LNCAP (cell line): ENCODE measurements at regions not wholly inside any gene's neighbourhood (a gene's known extent, or its start where the extent isn't known, plus 50 kb on each side); places are given as distances from the start of the nearest gene placed in this dataset.

ENCODE experiments used
- TF ChIP-seq, protein P1 (sequence below): fragments of 450-650 bp; IDR thresholded peaks from 2 replicates; pipeline ENCODE4 v1.5.1; 2017; ENCODE audit warnings: mild to moderate bottlenecking

DNA sequence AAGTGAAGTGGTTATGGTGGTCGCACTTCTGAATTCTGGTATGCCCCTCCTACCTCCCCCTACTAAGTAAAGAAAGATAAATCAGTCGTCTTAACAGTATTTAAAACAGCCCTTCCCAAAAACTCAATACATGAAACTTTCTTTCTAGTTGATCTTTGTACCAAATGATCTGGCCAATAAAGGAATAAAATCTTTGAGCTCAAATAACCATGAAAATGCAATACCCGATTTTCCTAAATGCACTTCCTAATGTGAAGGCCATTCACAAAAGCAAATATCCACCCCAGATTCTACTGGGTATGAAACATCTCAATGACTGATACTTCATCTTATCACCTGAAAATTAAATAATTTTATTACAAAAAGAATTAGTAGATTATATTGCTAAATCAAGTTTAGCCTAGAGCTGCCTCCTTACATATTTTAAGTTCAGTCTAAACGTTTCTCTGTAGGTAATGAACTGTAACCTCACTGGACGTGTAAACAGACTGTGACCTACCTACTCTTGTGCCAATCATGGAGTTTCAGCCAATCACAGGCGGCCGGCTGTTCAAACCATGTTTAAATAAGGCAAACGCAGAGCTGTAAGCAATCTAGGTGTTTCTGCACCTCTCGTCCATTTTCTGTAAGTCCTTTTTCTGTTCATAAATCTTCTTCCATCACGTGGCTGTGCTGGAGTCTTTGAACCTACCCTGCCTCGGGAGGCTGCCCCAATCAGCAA lies 146.9 kb upstream of the AKR1E2 start:
- TF ChIP-seq, protein P1, sequence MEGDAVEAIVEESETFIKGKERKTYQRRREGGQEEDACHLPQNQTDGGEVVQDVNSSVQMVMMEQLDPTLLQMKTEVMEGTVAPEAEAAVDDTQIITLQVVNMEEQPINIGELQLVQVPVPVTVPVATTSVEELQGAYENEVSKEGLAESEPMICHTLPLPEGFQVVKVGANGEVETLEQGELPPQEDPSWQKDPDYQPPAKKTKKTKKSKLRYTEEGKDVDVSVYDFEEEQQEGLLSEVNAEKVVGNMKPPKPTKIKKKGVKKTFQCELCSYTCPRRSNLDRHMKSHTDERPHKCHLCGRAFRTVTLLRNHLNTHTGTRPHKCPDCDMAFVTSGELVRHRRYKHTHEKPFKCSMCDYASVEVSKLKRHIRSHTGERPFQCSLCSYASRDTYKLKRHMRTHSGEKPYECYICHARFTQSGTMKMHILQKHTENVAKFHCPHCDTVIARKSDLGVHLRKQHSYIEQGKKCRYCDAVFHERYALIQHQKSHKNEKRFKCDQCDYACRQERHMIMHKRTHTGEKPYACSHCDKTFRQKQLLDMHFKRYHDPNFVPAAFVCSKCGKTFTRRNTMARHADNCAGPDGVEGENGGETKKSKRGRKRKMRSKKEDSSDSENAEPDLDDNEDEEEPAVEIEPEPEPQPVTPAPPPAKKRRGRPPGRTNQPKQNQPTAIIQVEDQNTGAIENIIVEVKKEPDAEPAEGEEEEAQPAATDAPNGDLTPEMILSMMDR: no peak

GRCh38 chr10:4678023-4678950 lies 147.7 kb upstream of the AKR1E2 start:
- TF ChIP-seq, protein P1: no peak

GRCh38 chr10:4677296-4678021 lies 148.5 kb upstream of the AKR1E2 start:
- TF ChIP-seq, protein P1: no peak

DNA sequence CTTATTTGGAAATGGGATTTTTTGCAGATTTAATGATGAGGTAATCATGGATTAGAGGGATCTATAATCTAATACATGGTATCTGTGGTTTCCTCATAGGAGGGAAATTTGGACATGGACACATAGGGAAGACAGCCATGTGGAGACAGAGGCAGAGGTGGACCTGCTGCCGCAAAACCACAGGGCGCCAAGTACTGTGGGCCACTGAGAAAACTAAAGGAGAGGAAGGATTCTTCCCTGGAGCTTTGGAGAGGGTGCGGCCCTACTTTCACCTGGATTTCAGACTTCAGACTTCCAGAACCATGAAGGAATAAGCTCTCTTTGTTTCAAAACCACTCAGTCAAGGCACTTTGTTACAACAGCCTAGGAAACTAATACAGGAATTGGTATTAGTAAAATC lies 149.4 kb upstream of the AKR1E2 start:
- TF ChIP-seq, protein P1: no peak

- TF ChIP-seq, protein P1: no peak
Measured at GRCh38 chr10:4675808-4676207, 150.2 kb upstream of the AKR1E2 start.

GRCh38 chr10:4673279-4674040 lies 152.5 kb upstream of the AKR1E2 start:
- TF ChIP-seq, protein P1: no peak

DNA sequence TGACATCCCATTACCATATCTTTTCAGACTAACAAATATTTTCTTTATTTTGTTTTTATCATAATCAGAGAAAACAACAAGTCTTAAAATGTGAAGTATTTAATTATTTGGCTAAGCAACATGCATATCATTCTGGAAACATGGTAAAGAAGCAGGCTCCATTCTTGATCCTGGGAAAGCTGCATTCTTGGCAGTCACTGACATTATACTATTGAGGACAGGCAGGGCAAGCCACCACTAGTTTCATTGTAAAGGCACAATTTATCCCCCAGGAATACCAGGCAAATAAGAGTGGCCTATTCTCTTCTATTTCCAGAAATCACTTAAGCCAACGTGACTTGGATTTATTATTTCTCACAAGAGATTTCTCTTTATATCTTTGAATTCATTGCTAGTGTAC lies 153.8 kb upstream of the AKR1E2 start:
- TF ChIP-seq, protein P1: no peak
